Neutrophil (primary cell): ENCODE measurements at regions not wholly inside any gene's neighbourhood (a gene's known extent, or its start where the extent isn't known, plus 50 kb on each side); places are given as distances from the start of the nearest gene placed in this dataset.

ENCODE experiments used
- H3K27ac ChIP-seq: fragments of 200-600 bp; sonication (generic); 2 replicates; pipeline ENCODE4 v1.5.1; 2016; ENCODE audit warnings: mild to moderate bottlenecking, moderate library complexity
- H3K27me3 ChIP-seq: fragments of 200-600 bp; sonication (generic); 2 replicates; pipeline ENCODE4 v1.6.0; 2016; ENCODE audit warnings: mild to moderate bottlenecking
- H3K36me3 ChIP-seq: fragments of 200-600 bp; sonication (generic); 2 replicates; pipeline ENCODE4 v1.5.1; 2017
- H3K4me1 ChIP-seq, 2 experiments: fragments of 200-600 bp in 1 of 2; sonication (generic) in 1 of 2; 1 replicate in 1 of 2; 2 replicates in 1 of 2; pipeline versions ENCODE4 v1.5.1 to v1.6.1; 2013 to 2016; ENCODE audit warnings: low read depth in 1 of 2, low read length in 1 of 2, mild to moderate bottlenecking in 1 of 2, moderate library complexity in 1 of 2; ENCODE audit not compliant: control insufficient read depth in 1 of 2, insufficient read depth in 1 of 2
- H3K4me3 ChIP-seq, 2 experiments: fragments of 200-600 bp in 1 of 2; sonication (generic) in 1 of 2; 1 replicate in 1 of 2; 2 replicates in 1 of 2; pipeline ENCODE4 v1.5.1; 2013 to 2016; ENCODE audit warnings: low read depth in 1 of 2, low read length in 1 of 2, mild to moderate bottlenecking in 1 of 2, moderate library complexity in 1 of 2
- H3K9me3 ChIP-seq: fragments of 200-600 bp; sonication (generic); 2 replicates; pipeline ENCODE4 v1.5.1; 2016
- CTCF ChIP-seq: fragments of 200-600 bp; sonication (generic); IDR thresholded peaks from 2 replicates; pipeline ENCODE4 v1.5.1; 2016; ENCODE audit warnings: antibody characterized with exemption

- Histone ChIP-seq H3K4me3 (no peak overlapping the region), H3K27ac (no peak overlapping the region), H3K4me1 (peaks cover 33 to 36% of the 10 kb centered on the region in 2 experiments), H3K36me3 (no peaks in the 10 kb centered on the region), H3K9me3 (no peaks in the 10 kb centered on the region), H3K27me3 (no peaks in the 10 kb centered on the region)
- TF ChIP-seq CTCF, result no peak
Measured at GRCh38 chr2:207243601-207244000, 77.9 kb upstream of the KLF7 start.

GRCh38 chr2:207244971-207245925 is 79.5 kb upstream of the KLF7 start:
- H3K27ac ChIP-seq, result no peak overlapping the region
- no peaks in the 10 kb centered on the region for H3K27me3 ChIP-seq
- no peaks in the 10 kb centered on the region for H3K9me3 ChIP-seq
- H3K36me3 ChIP-seq, result no peaks in the 10 kb centered on the region
- no peak for TF ChIP-seq CTCF
- no peak overlapping the region for H3K4me3 ChIP-seq
- peaks cover 33 to 36% of the 10 kb centered on the region in 2 experiments for H3K4me1 ChIP-seq

GRCh38 chr2:207248702-207249377 is 83.1 kb upstream of the KLF7 start:
- Histone ChIP-seq H3K27me3 (no peaks in the 10 kb centered on the region), H3K4me1 (peaks cover 26 to 35% of the 10 kb centered on the region in 2 experiments), H3K36me3 (no peaks in the 10 kb centered on the region), H3K27ac (peak overlapping the region; percentile 23), H3K4me3 (no peak overlapping the region), H3K9me3 (no peaks in the 10 kb centered on the region)
- no peak for TF ChIP-seq CTCF

- no peaks in the 10 kb centered on the region for H3K36me3 ChIP-seq
- H3K4me3 ChIP-seq, result no peak overlapping the region
- H3K27me3 ChIP-seq, result no peaks in the 10 kb centered on the region
- TF ChIP-seq CTCF, result no peak
- no peaks in the 10 kb centered on the region for H3K9me3 ChIP-seq
- H3K4me1 ChIP-seq, result peaks cover 39 to 49% of the 10 kb centered on the region in 2 experiments
- H3K27ac ChIP-seq, result no peak overlapping the region
Measured at GRCh38 chr2:207251022-207251421, 85.3 kb upstream of the KLF7 start.

GRCh38 chr2:207251573-207252192 is 85.9 kb upstream of the KLF7 start:
- no peak overlapping the region for H3K27ac ChIP-seq

More at GRCh38 chr2:207251573-207252192, 85.9 kb upstream of the KLF7 start:
- no peaks in the 10 kb centered on the region for H3K36me3 ChIP-seq
- H3K9me3 ChIP-seq, result no peaks in the 10 kb centered on the region
- no peak for TF ChIP-seq CTCF
- no peaks in the 10 kb centered on the region for H3K27me3 ChIP-seq
- peaks cover 44 to 49% of the 10 kb centered on the region in 2 experiments for H3K4me1 ChIP-seq
- no peak overlapping the region for H3K4me3 ChIP-seq
